Esophagus squamous epithelium (tissue), 4 donors: ENCODE measurements at regions not wholly inside any gene's neighbourhood (a gene's known extent, or its start where the extent isn't known, plus 50 kb on each side); places are given as distances from the start of the nearest gene placed in this dataset.

Experiments used
- POLR2A ChIP-seq, 4 donors: fragments of 450-650 bp; IDR thresholded peaks; one replicate each; pipeline ENCODE4 v1.6.1; 2017; ENCODE audit warnings: antibody characterized with exemption in 4 of 4, mild to moderate bottlenecking in 4 of 4, moderate library complexity in 3 of 4
- TF ChIP-seq, protein P1 (sequence below), 6 experiments: fragments of 450-650 bp in 4 of 6; fragments of 200-600 bp in 2 of 6; sonication (generic) in 2 of 6; IDR thresholded peaks; one replicate each; pipeline ENCODE4 v1.5.1; 2016 to 2019; ENCODE audit warnings: antibody characterized with exemption in 6 of 6, mild to moderate bottlenecking in 4 of 6, moderate library complexity in 4 of 6

DNA sequence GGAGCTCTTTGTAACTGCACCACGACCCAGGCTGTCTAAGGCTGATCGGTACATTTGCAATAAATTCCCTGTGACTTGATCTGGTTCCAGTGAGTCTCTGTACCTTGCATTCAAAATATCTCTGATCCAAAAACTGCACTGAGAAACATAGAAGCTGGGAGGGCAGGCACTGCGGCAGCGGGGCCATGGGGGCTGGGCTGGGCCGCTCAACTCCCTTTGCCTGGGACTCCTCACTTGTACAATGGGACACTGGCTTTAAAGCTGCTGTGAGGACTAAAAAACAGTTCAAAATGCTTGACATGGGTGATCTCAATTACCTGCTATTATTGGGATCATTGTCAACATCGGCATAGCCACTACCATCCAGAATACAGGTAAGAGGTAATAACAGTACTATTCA lies 644.0 kb downstream of the AJAP1 start:
- TF ChIP-seq, protein P1, sequence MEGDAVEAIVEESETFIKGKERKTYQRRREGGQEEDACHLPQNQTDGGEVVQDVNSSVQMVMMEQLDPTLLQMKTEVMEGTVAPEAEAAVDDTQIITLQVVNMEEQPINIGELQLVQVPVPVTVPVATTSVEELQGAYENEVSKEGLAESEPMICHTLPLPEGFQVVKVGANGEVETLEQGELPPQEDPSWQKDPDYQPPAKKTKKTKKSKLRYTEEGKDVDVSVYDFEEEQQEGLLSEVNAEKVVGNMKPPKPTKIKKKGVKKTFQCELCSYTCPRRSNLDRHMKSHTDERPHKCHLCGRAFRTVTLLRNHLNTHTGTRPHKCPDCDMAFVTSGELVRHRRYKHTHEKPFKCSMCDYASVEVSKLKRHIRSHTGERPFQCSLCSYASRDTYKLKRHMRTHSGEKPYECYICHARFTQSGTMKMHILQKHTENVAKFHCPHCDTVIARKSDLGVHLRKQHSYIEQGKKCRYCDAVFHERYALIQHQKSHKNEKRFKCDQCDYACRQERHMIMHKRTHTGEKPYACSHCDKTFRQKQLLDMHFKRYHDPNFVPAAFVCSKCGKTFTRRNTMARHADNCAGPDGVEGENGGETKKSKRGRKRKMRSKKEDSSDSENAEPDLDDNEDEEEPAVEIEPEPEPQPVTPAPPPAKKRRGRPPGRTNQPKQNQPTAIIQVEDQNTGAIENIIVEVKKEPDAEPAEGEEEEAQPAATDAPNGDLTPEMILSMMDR (IDR thresholded peaks at IDR 0.05) = no peak
- no peak for TF ChIP-seq POLR2A (IDR thresholded peaks at IDR 0.05)
